GM19455 (cell line): ENCODE measurements at regions not wholly inside any gene's neighbourhood (a gene's known extent, or its start where the extent isn't known, plus 50 kb on each side); places are given as distances from the start of the nearest gene placed in this dataset.

Experiments
- ATAC-seq: cut with Tn5 transposase; IDR thresholded peaks from one replicate; pipeline ENCODE4 v1.9.1; 2021; ENCODE audit not compliant: unreplicated experiment

- no peak for ATAC-seq
Observed at GRCh38 chr15:98025237-98025636, 64.7 kb downstream of the ARRDC4 start.

- ATAC-seq, result no peak
Observed at GRCh38 chr15:98034731-98035130, 74.2 kb downstream of the ARRDC4 start.

- ATAC-seq, result no peak
Observed at GRCh38 chr15:98035134-98035533, 74.6 kb downstream of the ARRDC4 start.

- no peak for ATAC-seq
Observed at GRCh38 chr15:98035577-98036010, 75.1 kb downstream of the ARRDC4 start.

GRCh38 chr15:98039596-98039995, 79.1 kb downstream of the ARRDC4 start:
- ATAC-seq, result no peak

- ATAC-seq, result no peak
Observed at GRCh38 chr15:98040146-98040545, 79.6 kb downstream of the ARRDC4 start.

- ATAC-seq, result no peak
Observed at GRCh38 chr15:98043160-98044014, 82.9 kb downstream of the ARRDC4 start.

GRCh38 chr15:98051734-98052133, 91.2 kb downstream of the ARRDC4 start:
- ATAC-seq, result no peak

GRCh38 chr15:98057453-98057852, 97.0 kb downstream of the ARRDC4 start:
- ATAC-seq, result no peak

GRCh38 chr15:98062869-98063268, 102.4 kb downstream of the ARRDC4 start:
- no peak for ATAC-seq

GRCh38 chr15:98063315-98063714, 102.8 kb downstream of the ARRDC4 start:
- ATAC-seq, result no peak

- ATAC-seq, result no peak
Observed at GRCh38 chr15:98063871-98064270, 103.4 kb downstream of the ARRDC4 start.

- ATAC-seq, result no peak
Observed at GRCh38 chr15:98067339-98067738, 106.8 kb downstream of the ARRDC4 start.

- no peak for ATAC-seq
Observed at GRCh38 chr15:98069256-98069655, 108.8 kb downstream of the ARRDC4 start.

GRCh38 chr15:98070137-98070536, 109.6 kb downstream of the ARRDC4 start:
- no peak for ATAC-seq

GRCh38 chr15:98071786-98072185, 111.3 kb downstream of the ARRDC4 start:
- ATAC-seq, result no peak

- no peak for ATAC-seq
Observed at GRCh38 chr15:98075441-98075840, 114.9 kb downstream of the ARRDC4 start.

- ATAC-seq, result no peak
Observed at GRCh38 chr15:98076021-98076816, 115.7 kb downstream of the ARRDC4 start.

GRCh38 chr15:98077186-98077585, 116.7 kb downstream of the ARRDC4 start:
- ATAC-seq, result no peak

- ATAC-seq, result no peak
Observed at GRCh38 chr15:98080791-98081190, 120.3 kb downstream of the ARRDC4 start.

GRCh38 chr15:98083203-98083910, 122.9 kb downstream of the ARRDC4 start:
- ATAC-seq, result no peak
